IPS-18a (cell line): ENCODE measurements at regions not wholly inside any gene's neighbourhood (a gene's known extent, or its start where the extent isn't known, plus 50 kb on each side); places are given as distances from the start of the nearest gene placed in this dataset.

Experiments used
- H3K27ac ChIP-seq: one replicate; pipeline ENCODE4 v1.5.1; 2013; ENCODE audit warnings: low read length
- H3K27me3 ChIP-seq: one replicate; pipeline ENCODE4 v1.6.1; 2013; ENCODE audit warnings: mild to moderate bottlenecking, low read length; ENCODE audit not compliant: control insufficient read depth, insufficient read depth
- H3K36me3 ChIP-seq: one replicate; pipeline ENCODE4 v1.6.1; 2013; ENCODE audit warnings: low read depth, low read length; ENCODE audit not compliant: control insufficient read depth
- H3K4me1 ChIP-seq: one replicate; pipeline ENCODE4 v1.6.1; 2013; ENCODE audit warnings: low read depth, low read length; ENCODE audit not compliant: control insufficient read depth
- H3K4me3 ChIP-seq: one replicate; pipeline ENCODE4 v1.5.1; 2013; ENCODE audit warnings: low read length
- H3K9ac ChIP-seq: one replicate; pipeline ENCODE4 v1.6.1; 2013; ENCODE audit warnings: mild to moderate bottlenecking, low read length, moderate library complexity
- H3K9me3 ChIP-seq: one replicate; pipeline ENCODE4 v1.6.1; 2013; ENCODE audit warnings: low read depth, low read length; ENCODE audit not compliant: control insufficient read depth

GRCh38 chr1:38533772-38534472, 325.6 kb downstream of the RRAGC start:
- Histone ChIP-seq H3K4me3 (no peak overlapping the region), H3K4me1 (no peaks in the 10 kb centered on the region), H3K9ac (no peak overlapping the region), H3K9me3 (no peaks in the 10 kb centered on the region), H3K27ac (no peak overlapping the region), H3K27me3 (no peaks in the 10 kb centered on the region), H3K36me3 (no peaks in the 10 kb centered on the region)

GRCh38 chr1:38530957-38531356, 328.6 kb downstream of the RRAGC start:
- H3K27ac ChIP-seq, result no peak overlapping the region
- H3K9me3 ChIP-seq, result no peaks in the 10 kb centered on the region
- no peaks in the 10 kb centered on the region for H3K27me3 ChIP-seq
- H3K4me3 ChIP-seq, result no peak overlapping the region
- no peaks in the 10 kb centered on the region for H3K36me3 ChIP-seq
- H3K9ac ChIP-seq, result no peak overlapping the region
- no peaks in the 10 kb centered on the region for H3K4me1 ChIP-seq

- no peaks in the 10 kb centered on the region for H3K4me1 ChIP-seq
- no peak overlapping the region for H3K4me3 ChIP-seq
- no peak overlapping the region for H3K27ac ChIP-seq
- no peaks in the 10 kb centered on the region for H3K36me3 ChIP-seq
- no peaks in the 10 kb centered on the region for H3K27me3 ChIP-seq
- H3K9me3 ChIP-seq, result no peaks in the 10 kb centered on the region
- H3K9ac ChIP-seq, result no peak overlapping the region
Observed at GRCh38 chr1:38529946-38530345, 329.6 kb downstream of the RRAGC start.

GRCh38 chr1:38529391-38529790, 330.2 kb downstream of the RRAGC start:
- no peak overlapping the region for H3K4me3 ChIP-seq
- H3K36me3 ChIP-seq, result no peaks in the 10 kb centered on the region
- no peak overlapping the region for H3K27ac ChIP-seq
- H3K27me3 ChIP-seq, result no peaks in the 10 kb centered on the region
- H3K9ac ChIP-seq, result no peak overlapping the region
- H3K9me3 ChIP-seq, result no peaks in the 10 kb centered on the region
- no peaks in the 10 kb centered on the region for H3K4me1 ChIP-seq

- H3K9ac ChIP-seq, result no peak overlapping the region
- H3K4me1 ChIP-seq, result no peaks in the 10 kb centered on the region
- H3K4me3 ChIP-seq, result no peak overlapping the region
- no peaks in the 10 kb centered on the region for H3K9me3 ChIP-seq
- no peak overlapping the region for H3K27ac ChIP-seq
- H3K27me3 ChIP-seq, result no peaks in the 10 kb centered on the region
- H3K36me3 ChIP-seq, result no peaks in the 10 kb centered on the region
Observed at GRCh38 chr1:38528623-38529022, 330.9 kb downstream of the RRAGC start.

GRCh38 chr1:38527373-38527966, 332.1 kb downstream of the RRAGC start:
- Histone ChIP-seq H3K9ac (no peak overlapping the region), H3K36me3 (no peaks in the 10 kb centered on the region), H3K27ac (no peak overlapping the region), H3K27me3 (no peaks in the 10 kb centered on the region), H3K9me3 (no peaks in the 10 kb centered on the region), H3K4me3 (no peak overlapping the region), H3K4me1 (no peaks in the 10 kb centered on the region)

- no peak overlapping the region for H3K4me3 ChIP-seq
- H3K4me1 ChIP-seq, result no peaks in the 10 kb centered on the region
- no peaks in the 10 kb centered on the region for H3K27me3 ChIP-seq
- H3K9me3 ChIP-seq, result no peaks in the 10 kb centered on the region
- no peaks in the 10 kb centered on the region for H3K36me3 ChIP-seq
- H3K27ac ChIP-seq, result no peak overlapping the region
- H3K9ac ChIP-seq, result no peak overlapping the region
Observed at GRCh38 chr1:38526046-38526445, 333.5 kb downstream of the RRAGC start.

- no peaks in the 10 kb centered on the region for H3K36me3 ChIP-seq
- no peak overlapping the region for H3K4me3 ChIP-seq
- H3K27me3 ChIP-seq, result no peaks in the 10 kb centered on the region
- no peak overlapping the region for H3K9ac ChIP-seq
- H3K27ac ChIP-seq, result no peak overlapping the region
- H3K9me3 ChIP-seq, result no peaks in the 10 kb centered on the region
- H3K4me1 ChIP-seq, result no peaks in the 10 kb centered on the region
Observed at GRCh38 chr1:38525343-38526043, 334.1 kb downstream of the RRAGC start.

- no peaks in the 10 kb centered on the region for H3K9me3 ChIP-seq
- H3K27me3 ChIP-seq, result no peaks in the 10 kb centered on the region
- no peak overlapping the region for H3K4me3 ChIP-seq
- no peaks in the 10 kb centered on the region for H3K36me3 ChIP-seq
- H3K9ac ChIP-seq, result no peak overlapping the region
- no peak overlapping the region for H3K27ac ChIP-seq
- no peaks in the 10 kb centered on the region for H3K4me1 ChIP-seq
Observed at GRCh38 chr1:38524025-38524641, 335.4 kb downstream of the RRAGC start.

GRCh38 chr1:38523568-38523939, 336.0 kb downstream of the RRAGC start:
- no peaks in the 10 kb centered on the region for H3K27me3 ChIP-seq
- H3K9me3 ChIP-seq, result no peaks in the 10 kb centered on the region
- no peak overlapping the region for H3K9ac ChIP-seq
- no peaks in the 10 kb centered on the region for H3K4me1 ChIP-seq
- H3K36me3 ChIP-seq, result no peaks in the 10 kb centered on the region
- no peak overlapping the region for H3K27ac ChIP-seq
- H3K4me3 ChIP-seq, result no peak overlapping the region

- Histone ChIP-seq H3K4me3 (no peak overlapping the region), H3K4me1 (no peaks in the 10 kb centered on the region), H3K9ac (no peak overlapping the region), H3K27ac (no peak overlapping the region), H3K36me3 (no peaks in the 10 kb centered on the region), H3K27me3 (no peaks in the 10 kb centered on the region), H3K9me3 (no peaks in the 10 kb centered on the region)
Observed at GRCh38 chr1:38522915-38523567, 336.5 kb downstream of the RRAGC start.
